Testis (tissue), 2 donors: ENCODE measurements at regions not wholly inside any gene's neighbourhood (a gene's known extent, or its start where the extent isn't known, plus 50 kb on each side); places are given as distances from the start of the nearest gene placed in this dataset.

Experiments used
- CTCF ChIP-seq, 3 experiments: fragments of 450-650 bp in 2 of 3; fragments of 200-600 bp in 1 of 3; sonication (generic) in 1 of 3; IDR thresholded peaks; one replicate each; pipeline ENCODE4 v1.5.1; 2016 to 2019; ENCODE audit warnings: antibody characterized with exemption in 3 of 3, mild to moderate bottlenecking in 2 of 3, moderate library complexity in 1 of 3
- POLR2A ChIP-seq: fragments of 450-650 bp; IDR thresholded peaks from one replicate; pipeline ENCODE4 v1.6.1; 2017; ENCODE audit warnings: antibody characterized with exemption, mild to moderate bottlenecking, moderate library complexity

DNA sequence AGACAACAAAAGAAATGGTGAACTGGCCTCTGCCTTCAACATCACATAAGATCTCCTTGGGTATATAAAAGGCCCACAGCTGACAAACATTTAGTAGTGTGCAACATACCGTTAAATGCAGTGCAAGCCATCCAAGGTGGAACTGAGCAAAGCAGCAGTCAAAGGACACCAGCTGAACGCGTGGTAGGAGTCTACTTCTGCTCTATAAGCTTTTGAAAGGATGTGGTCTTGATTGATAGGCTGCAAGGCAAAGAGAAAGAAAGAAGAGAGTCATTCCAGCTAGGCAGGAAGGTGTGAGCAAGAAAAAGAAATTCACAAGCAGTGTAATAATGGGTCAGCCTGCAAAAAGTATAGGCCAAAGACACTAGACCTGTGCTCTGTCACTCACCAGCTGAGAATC, 356.3 kb downstream of the SATB2 start:
- TF ChIP-seq POLR2A, result no peak
- TF ChIP-seq CTCF (IDR thresholded peaks at IDR 0.05), result no peak
